Erythroblast (primary cell): ENCODE measurements at regions not wholly inside any gene's neighbourhood (a gene's known extent, or its start where the extent isn't known, plus 50 kb on each side); places are given as distances from the start of the nearest gene placed in this dataset.

ENCODE experiments used
- GATA1 ChIP-seq: IDR thresholded peaks from 2 replicates; pipeline ENCODE4 v1.6.1; 2011; ENCODE audit warnings: low read depth, mild to moderate bottlenecking, control low read depth, low read length, moderate library complexity
- POLR2A ChIP-seq: IDR thresholded peaks from 2 replicates; pipeline ENCODE4 v1.6.1; 2011; ENCODE audit warnings: mild to moderate bottlenecking, low read length

DNA sequence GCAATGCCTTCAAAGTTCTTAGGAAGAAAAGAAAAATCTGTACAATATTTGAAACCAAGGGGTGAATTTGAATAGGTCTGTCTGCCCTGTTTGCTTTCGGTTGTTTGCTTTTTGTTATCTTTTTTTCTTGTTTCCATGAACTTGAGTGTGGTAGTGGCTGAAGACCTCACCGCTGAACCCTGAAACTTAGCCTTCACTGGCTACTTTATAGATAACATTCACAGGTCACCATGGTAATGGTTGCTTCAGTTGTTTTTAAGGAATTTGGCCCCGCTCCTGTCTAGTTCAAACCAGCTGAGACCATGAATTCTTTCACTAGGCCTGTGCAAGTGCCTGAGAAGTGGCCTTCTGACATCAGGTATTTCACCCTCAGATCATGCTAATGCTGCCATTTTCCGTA, 137.0 kb upstream of the PMFBP1 start:
- TF ChIP-seq POLR2A (no peak), GATA1 (no peak)
